IMR-90 (cell line): ENCODE measurements at regions not wholly inside any gene's neighbourhood (a gene's known extent, or its start where the extent isn't known, plus 50 kb on each side); places are given as distances from the start of the nearest gene placed in this dataset.

Experiments used
- ATAC-seq: fragments of 200-7000 bp; cut with Tn5 transposase; 2 replicates; pipeline ENCODE4 v1.9.1; 2020; ENCODE audit warnings: low read depth, mild to moderate bottlenecking, moderate library complexity
- BruUV-seq: library from RNA; stranded (reverse); fragments of 400-500 nt; replicated peaks from 2 replicates; lab custom pipeline; 2021; lab: Mats Ljungman, UMichigan
- CTCF ChIA-PET: fragments of 300-600 bp; formaldehyde crosslinking; extraction: SDS; loops from one replicate; lab custom pipeline; 2021; ENCODE audit warnings: antibody characterized with exemption; lab: Yijun Ruan, JAX
- POLR2A ChIA-PET: fragments of 300-600 bp; sonication (Branson Sonifier 250); formaldehyde crosslinking; loops from one replicate; lab custom pipeline; 2022; ENCODE audit warnings: antibody characterized with exemption; ENCODE audit not compliant: unreplicated experiment; lab: Charles Lee
- DNase-seq: peaks from one replicate; pipeline ENCODE4 v3.0.0; 2013
- H2AFZ ChIP-seq: replicated peaks from 2 replicates; pipeline ENCODE3; 2013; ENCODE audit warnings: low read length, mild to moderate bottlenecking; ENCODE audit not compliant: poor library complexity
- H2AK5ac ChIP-seq: 2 replicates; pipeline ENCODE4 v1.6.1; 2013; ENCODE audit warnings: low read depth, low read length, inconsistent platforms
- H2AK9ac ChIP-seq: replicated peaks from 2 replicates; pipeline ENCODE3; 2013; ENCODE audit warnings: mild to moderate bottlenecking, low read depth, low read length, moderate library complexity; ENCODE audit not compliant: poor library complexity
- H2BK120ac ChIP-seq: 2 replicates; pipeline ENCODE4 v1.6.1; 2013; ENCODE audit warnings: low read depth, low read length, inconsistent platforms
- H2BK15ac ChIP-seq: 3 replicates; pipeline ENCODE4 v1.6.1; 2013; ENCODE audit warnings: low read depth, low read length, inconsistent platforms
- H2BK20ac ChIP-seq: 2 replicates; pipeline ENCODE4 v1.6.1; 2013; ENCODE audit warnings: low read depth, mild to moderate bottlenecking, inconsistent platforms, low read length, moderate library complexity
- H2BK5ac ChIP-seq: 2 replicates; pipeline ENCODE4 v1.6.1; 2013; ENCODE audit warnings: mild to moderate bottlenecking, low read depth, low read length, inconsistent platforms; ENCODE audit not compliant: poor library complexity, severe bottlenecking
- H3K14ac ChIP-seq: replicated peaks from 2 replicates; pipeline ENCODE4 v1.6.1; 2013; ENCODE audit warnings: low read depth, low read length, inconsistent platforms
- H3K18ac ChIP-seq: 2 replicates; pipeline ENCODE4 v1.6.1; 2013; ENCODE audit warnings: low read depth, low read length, control low read depth
- H3K23ac ChIP-seq: 2 replicates; pipeline ENCODE4 v1.6.1; 2013; ENCODE audit warnings: low read depth, low read length, inconsistent platforms
- H3K27ac ChIP-seq: 2 replicates; pipeline ENCODE4 v1.5.1; 2013; ENCODE audit warnings: mild to moderate bottlenecking, control low read depth, low read length; ENCODE audit not compliant: insufficient read depth
- H3K27me3 ChIP-seq: 2 replicates; pipeline ENCODE4 v1.6.1; 2013; ENCODE audit warnings: low read length; ENCODE audit not compliant: control insufficient read depth, insufficient read depth
- H3K36me3 ChIP-seq: 2 replicates; pipeline ENCODE4 v1.6.1; 2013; ENCODE audit warnings: low read length, mixed read lengths; ENCODE audit not compliant: control insufficient read depth, insufficient read depth
- H3K4ac ChIP-seq: 2 replicates; pipeline ENCODE4 v1.6.1; 2013; ENCODE audit warnings: low read depth, low read length, inconsistent platforms
- H3K4me1 ChIP-seq: 2 replicates; pipeline ENCODE4 v1.6.1; 2013; ENCODE audit warnings: low read length, mixed read lengths; ENCODE audit not compliant: control insufficient read depth, insufficient read depth
- H3K4me2 ChIP-seq: 2 replicates; pipeline ENCODE4 v1.6.1; 2013; ENCODE audit warnings: low read depth, mild to moderate bottlenecking, control low read depth, low read length, moderate library complexity
- H3K4me3 ChIP-seq: 2 replicates; pipeline ENCODE4 v1.5.1; 2013; ENCODE audit warnings: low read depth, mild to moderate bottlenecking, control low read depth, low read length, moderate library complexity; ENCODE audit not compliant: insufficient read depth
- H3K56ac ChIP-seq: 2 replicates; pipeline ENCODE4 v1.6.1; 2013; ENCODE audit warnings: low read length, inconsistent platforms; ENCODE audit not compliant: insufficient read depth; ENCODE audit errors: extremely low read depth
- H3K79me1 ChIP-seq, 2 experiments: 2 replicates each; pipeline ENCODE4 v1.6.1; 2013; ENCODE audit warnings: low read length in 2 of 2, inconsistent platforms in 1 of 2, low read depth in 1 of 2
- H3K9ac ChIP-seq: 2 replicates; pipeline ENCODE4 v1.6.1; 2013; ENCODE audit warnings: low read depth, low read length, control low read depth
- H3K9me1 ChIP-seq: 2 replicates; pipeline ENCODE4 v1.6.1; 2013; ENCODE audit warnings: low read length, inconsistent platforms; ENCODE audit not compliant: insufficient read depth
- H3K9me3 ChIP-seq: 2 replicates; pipeline ENCODE4 v1.6.1; 2013; ENCODE audit warnings: low read length; ENCODE audit not compliant: control insufficient read depth, insufficient read depth
- H4K20me1 ChIP-seq: 2 replicates; pipeline ENCODE4 v1.6.1; 2013; ENCODE audit warnings: low read length, inconsistent platforms; ENCODE audit not compliant: insufficient read depth
- H4K5ac ChIP-seq: 2 replicates; pipeline ENCODE4 v1.6.1; 2013; ENCODE audit warnings: mild to moderate bottlenecking, low read depth, low read length, control low read depth
- H4K8ac ChIP-seq, 2 experiments: 2 replicates each; pipeline ENCODE4 v1.6.1; 2013; ENCODE audit warnings: low read depth in 2 of 2, low read length in 2 of 2, control low read depth in 1 of 2, inconsistent platforms in 1 of 2
- H4K91ac ChIP-seq: 2 replicates; pipeline ENCODE4 v1.6.1; 2013; ENCODE audit warnings: low read depth, low read length, inconsistent platforms; ENCODE audit not compliant: insufficient read depth
- BHLHE40 ChIP-seq: fragments of 150-350 bp; IDR thresholded peaks from 2 replicates; pipeline ENCODE4 v1.6.1; 2016; ENCODE audit warnings: mild to moderate bottlenecking, low read depth, low read length
- CEBPB ChIP-seq: IDR thresholded peaks from 2 replicates; pipeline ENCODE4 v1.6.1; 2012; ENCODE audit warnings: low read depth, low read length, improper control_type of control experiment
- CHD1 ChIP-seq: IDR thresholded peaks from 2 replicates; pipeline ENCODE4 v1.6.1; 2012; ENCODE audit warnings: low read depth, low read length, improper control_type of control experiment
- CTCF ChIP-seq: conservative IDR thresholded peaks from 2 replicates; pipeline ENCODE4 v1.5.1; 2012; ENCODE audit warnings: mild to moderate bottlenecking, low read depth, low read length, improper control_type of control experiment
- FOS ChIP-seq: fragments of 150-350 bp; IDR thresholded peaks from 2 replicates; pipeline ENCODE4 v1.6.1; 2016; ENCODE audit warnings: low read depth, low read length
- MAZ ChIP-seq: IDR thresholded peaks from 2 replicates; pipeline ENCODE4 v1.6.1; 2012; ENCODE audit warnings: low read depth, mild to moderate bottlenecking, low read length, improper control_type of control experiment, moderate library complexity, borderline replicate concordance
- MXI1 ChIP-seq: IDR thresholded peaks from 2 replicates; pipeline ENCODE4 v1.6.1; 2012; ENCODE audit warnings: low read depth, mild to moderate bottlenecking, low read length, moderate library complexity, borderline replicate concordance
- NFE2L2 ChIP-seq: fragments of 150-350 bp; IDR thresholded peaks from 2 replicates; pipeline ENCODE4 v1.6.1; 2016; ENCODE audit warnings: low read depth, mild to moderate bottlenecking, low read length
- POLR2A ChIP-seq: IDR thresholded peaks from 2 replicates; pipeline ENCODE4 v1.6.1; 2012; ENCODE audit warnings: mild to moderate bottlenecking, low read depth, low read length
- RAD21 ChIP-seq: IDR thresholded peaks from 2 replicates; pipeline ENCODE4 v1.6.1; 2012; ENCODE audit warnings: low read length, improper control_type of control experiment
- RCOR1 ChIP-seq: IDR thresholded peaks from 2 replicates; pipeline ENCODE4 v1.6.1; 2012; ENCODE audit warnings: mild to moderate bottlenecking, low read length, improper control_type of control experiment; ENCODE audit not compliant: insufficient replicate concordance
- RFX5 ChIP-seq: IDR thresholded peaks from 2 replicates; pipeline ENCODE4 v1.8.0; 2012; ENCODE audit warnings: low read depth, mild to moderate bottlenecking, low read length, moderate library complexity
- SMC3 ChIP-seq: fragments of 150-350 bp; IDR thresholded peaks from 2 replicates; pipeline ENCODE4 v1.6.1; 2016; ENCODE audit warnings: low read depth, mild to moderate bottlenecking, antibody characterized with exemption, low read length, moderate library complexity
- WGBS, 2 experiments: methylation state at CpG; one replicate each; pipeline versions ENCODE4 v1.1.5 to v1.1.7; 2013; ENCODE audit warnings: missing lambda C conversion rate in 2 of 2; ENCODE audit not compliant: insufficient read length in 1 of 2; ENCODE audit errors: extremely low coverage in 2 of 2; 5-methylcytosine and 5-hydroxymethylcytosine counted together
- dilution Hi-C: fragments of 300-500 bp; cut with HindIII; formaldehyde crosslinking; loops from one replicate; pipeline ENCODE4 v1.14.3; 2018; ENCODE audit warnings: low sequenced_read_pairs; ENCODE audit not compliant: unreplicated experiment
- in situ Hi-C: fragments of 300-500 bp; cut with MboI; formaldehyde crosslinking; loops from 3 replicates; pipeline ENCODE4 v1.14.3; 2019; ENCODE audit warnings: low sequenced_read_pairs, inconsistent platforms, mixed read lengths
- intact Hi-C: fragments of 100-400 bp; cut with micrococcal nuclease; formaldehyde crosslinking; loops from 2 replicates; pipeline ENCODE4 v1.10.0; 2022
- TF ChIP-seq, protein P1 (sequence below): fragments of 150-350 bp; IDR thresholded peaks from 2 replicates; pipeline ENCODE4 v1.6.1; 2016; ENCODE audit warnings: low read depth, mild to moderate bottlenecking, low read length, moderate library complexity, borderline replicate concordance
- TF ChIP-seq, protein P2 (sequence below): fragments of 150-350 bp; IDR thresholded peaks from 2 replicates; pipeline ENCODE4 v1.6.1; 2017; ENCODE audit warnings: mild to moderate bottlenecking, antibody characterized with exemption, low read length, low read depth

GRCh38 chr11:56916587-56916986, 72.1 kb upstream of the OR5AK2 start:
- Histone ChIP-seq H3K4me2 (no peak overlapping the region), H3K4me1 (no peaks in the 10 kb centered on the region), H3K27me3 (no peaks in the 10 kb centered on the region), H3K27ac (no peak overlapping the region), H3K36me3 (no peaks in the 10 kb centered on the region), H3K18ac (no peak overlapping the region), H4K20me1 (no peaks in the 10 kb centered on the region), H4K8ac (no peak overlapping the region), H3K4ac (no peak overlapping the region), H3K4me3 (no peak overlapping the region), H3K9me1 (no peaks in the 10 kb centered on the region), H3K9ac (no peak overlapping the region), H3K79me1 (no peaks in the 10 kb centered on the region), H3K56ac (no peak overlapping the region), H2BK20ac (no peak overlapping the region), H3K9me3 (no peaks in the 10 kb centered on the region; the same call in 1 of the 2 replicates), H2AK5ac (no peak overlapping the region), H4K5ac (no peak overlapping the region), H2BK120ac (no peak overlapping the region), H3K23ac (no peak overlapping the region), H2BK15ac (no peak overlapping the region), H4K91ac (no peak overlapping the region), H2AFZ (no peak overlapping the region), H2AK9ac (no peak overlapping the region), H2BK5ac (no peak overlapping the region), H3K14ac (no peak overlapping the region)
- WGBS, 2 experiments, result 60% methylated on average over 1 of the region's 2 CpGs; no CpG with 5 or more reads in 1 of the 2 experiments
- in situ Hi-C loops (no loop called here), dilution Hi-C loops (no loop called here), intact Hi-C loops (no loop called here)
- CTCF ChIA-PET, result no interaction called here
- no peak for ATAC-seq
- no peak for DNase-seq
- TF ChIP-seq RAD21, result no peak
- TF ChIP-seq CTCF, result no peak
- TF ChIP-seq RCOR1, result no peak
- TF ChIP-seq FOS, result no peak
- no peak for TF ChIP-seq NFE2L2
- TF ChIP-seq, protein P1, sequence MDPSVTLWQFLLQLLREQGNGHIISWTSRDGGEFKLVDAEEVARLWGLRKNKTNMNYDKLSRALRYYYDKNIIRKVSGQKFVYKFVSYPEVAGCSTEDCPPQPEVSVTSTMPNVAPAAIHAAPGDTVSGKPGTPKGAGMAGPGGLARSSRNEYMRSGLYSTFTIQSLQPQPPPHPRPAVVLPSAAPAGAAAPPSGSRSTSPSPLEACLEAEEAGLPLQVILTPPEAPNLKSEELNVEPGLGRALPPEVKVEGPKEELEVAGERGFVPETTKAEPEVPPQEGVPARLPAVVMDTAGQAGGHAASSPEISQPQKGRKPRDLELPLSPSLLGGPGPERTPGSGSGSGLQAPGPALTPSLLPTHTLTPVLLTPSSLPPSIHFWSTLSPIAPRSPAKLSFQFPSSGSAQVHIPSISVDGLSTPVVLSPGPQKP, result no peak
- no peak for TF ChIP-seq SMC3
- no peak for TF ChIP-seq CHD1
- TF ChIP-seq BHLHE40, result no peak
- no peak for TF ChIP-seq CEBPB
- no peak for TF ChIP-seq POLR2A
- TF ChIP-seq MAZ, result no peak
- TF ChIP-seq, protein P2, sequence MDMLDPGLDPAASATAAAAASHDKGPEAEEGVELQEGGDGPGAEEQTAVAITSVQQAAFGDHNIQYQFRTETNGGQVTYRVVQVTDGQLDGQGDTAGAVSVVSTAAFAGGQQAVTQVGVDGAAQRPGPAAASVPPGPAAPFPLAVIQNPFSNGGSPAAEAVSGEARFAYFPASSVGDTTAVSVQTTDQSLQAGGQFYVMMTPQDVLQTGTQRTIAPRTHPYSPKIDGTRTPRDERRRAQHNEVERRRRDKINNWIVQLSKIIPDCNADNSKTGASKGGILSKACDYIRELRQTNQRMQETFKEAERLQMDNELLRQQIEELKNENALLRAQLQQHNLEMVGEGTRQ, result no peak
- no peak for TF ChIP-seq RFX5
- TF ChIP-seq MXI1, result no peak
- BruUV-seq, result no TSS peak
- POLR2A ChIA-PET, result no interaction called here
